Brain pericyte (primary cell): ENCODE measurements at regions not wholly inside any gene's neighbourhood (a gene's known extent, or its start where the extent isn't known, plus 50 kb on each side); places are given as distances from the start of the nearest gene placed in this dataset.

ENCODE experiments used
- DNase-seq: peaks from one replicate; pipeline ENCODE4 v3.0.0-alpha.2; 2012; ENCODE audit warnings: low read depth, low spot score

- no peak for DNase-seq
These were observed 1108.1 kb downstream of the TSN start for GRCh38 chr2:122863532-122863931.

GRCh38 chr2:122864728-122865127, 1109.3 kb downstream of the TSN start:
- DNase-seq, result no peak

GRCh38 chr2:122866095-122866494, 1110.6 kb downstream of the TSN start:
- no peak for DNase-seq

- no peak for DNase-seq
These were observed 1112.5 kb downstream of the TSN start for GRCh38 chr2:122867941-122868340.

- no peak for DNase-seq
These were observed 1113.3 kb downstream of the TSN start for GRCh38 chr2:122868646-122869275.

DNA sequence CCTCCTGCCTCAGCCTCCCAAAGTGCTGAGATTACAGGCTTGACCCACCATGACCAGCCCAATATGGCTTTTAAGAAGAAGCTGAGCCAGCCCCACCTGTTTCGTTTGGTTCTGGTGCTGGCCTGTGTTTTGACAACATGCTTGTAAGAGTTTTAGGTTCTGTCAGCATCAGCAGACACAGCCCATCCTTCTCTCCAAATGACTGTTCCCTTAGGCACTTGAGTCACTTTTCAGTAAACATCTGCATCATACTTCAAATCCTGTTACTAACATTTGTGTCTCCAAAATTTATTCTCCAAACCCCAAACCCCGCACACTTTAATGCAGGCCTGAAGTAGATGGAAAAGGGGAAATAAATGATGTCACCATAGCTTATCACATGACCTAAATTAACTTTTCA, 1118.5 kb downstream of the TSN start:
- no peak for DNase-seq

- no peak for DNase-seq
These were observed 1119.8 kb downstream of the TSN start for GRCh38 chr2:122875091-122875865.

DNA sequence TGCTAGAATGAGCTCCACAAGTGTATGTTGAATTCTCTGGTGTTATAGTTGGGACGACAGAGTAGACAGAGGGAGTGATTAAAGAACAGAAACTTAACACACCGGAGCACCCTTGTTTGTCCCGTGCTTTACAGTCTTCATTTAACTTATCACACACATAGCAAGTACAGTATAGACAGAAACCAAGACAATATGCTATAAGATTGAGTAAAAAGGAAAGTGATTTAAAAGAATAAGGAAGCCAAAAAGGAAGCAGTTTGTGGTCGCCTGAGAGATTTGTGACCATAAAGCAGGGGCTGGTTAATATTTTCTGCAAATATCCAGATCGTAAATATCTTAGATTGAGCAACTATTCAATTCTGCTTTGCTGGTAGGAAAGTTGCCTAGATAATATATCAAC, 1128.4 kb downstream of the TSN start:
- DNase-seq, result no peak

- no peak for DNase-seq
These were observed 1129.4 kb downstream of the TSN start for GRCh38 chr2:122884889-122885288.

GRCh38 chr2:122885436-122885835, 1130.0 kb downstream of the TSN start:
- no peak for DNase-seq

DNA sequence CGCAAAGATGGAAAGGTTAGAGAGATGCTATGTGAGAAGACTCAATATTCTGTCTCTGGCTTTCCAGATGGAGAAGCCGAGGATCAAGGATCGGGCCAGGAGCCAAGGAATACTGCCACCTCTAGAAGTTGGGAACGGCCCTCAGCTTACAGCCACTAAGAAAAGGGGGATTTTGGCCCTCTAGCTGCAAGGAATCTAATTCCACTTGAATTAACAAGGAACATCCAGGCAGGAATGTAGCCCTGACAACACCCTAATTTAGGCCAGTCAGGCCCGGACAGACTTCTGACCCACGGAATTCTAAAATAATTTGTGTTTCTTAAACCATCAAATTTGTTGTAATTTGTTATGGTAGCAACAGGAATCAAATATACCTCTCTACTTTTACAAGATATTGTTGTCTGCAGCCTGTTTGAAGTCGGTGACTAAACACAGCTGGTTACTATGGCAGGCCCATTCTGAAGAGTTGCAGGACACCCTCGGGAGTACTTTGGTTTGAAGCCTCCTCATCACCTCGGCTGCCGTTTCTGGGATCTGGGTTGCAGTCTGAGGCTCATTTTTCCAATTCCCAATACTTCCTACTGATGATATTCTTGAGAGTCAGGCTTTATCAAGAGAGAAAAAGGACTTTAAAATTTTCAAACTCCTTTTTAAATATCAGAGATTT, 1131.2 kb downstream of the TSN start:
- DNase-seq, result no peak

DNA sequence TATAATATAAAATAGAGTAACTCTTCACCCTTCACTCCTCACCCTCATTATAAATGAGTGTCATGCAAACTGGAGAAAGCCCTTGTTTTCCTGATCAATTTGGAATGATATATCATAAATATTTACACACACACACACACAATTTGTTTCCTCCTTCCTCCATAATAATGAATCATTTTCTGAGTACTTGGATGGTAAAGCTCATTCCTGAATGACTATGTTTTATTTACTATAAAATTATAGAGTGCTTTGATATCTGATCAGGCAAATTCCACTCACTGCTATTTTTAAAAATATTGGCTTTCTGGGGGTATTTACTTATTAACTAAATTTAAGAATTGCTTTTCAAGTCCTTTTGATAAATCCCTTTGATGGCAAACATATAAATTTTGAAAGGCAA, 1125.5 kb upstream of the CNTNAP5 start:
- no peak for DNase-seq

DNA sequence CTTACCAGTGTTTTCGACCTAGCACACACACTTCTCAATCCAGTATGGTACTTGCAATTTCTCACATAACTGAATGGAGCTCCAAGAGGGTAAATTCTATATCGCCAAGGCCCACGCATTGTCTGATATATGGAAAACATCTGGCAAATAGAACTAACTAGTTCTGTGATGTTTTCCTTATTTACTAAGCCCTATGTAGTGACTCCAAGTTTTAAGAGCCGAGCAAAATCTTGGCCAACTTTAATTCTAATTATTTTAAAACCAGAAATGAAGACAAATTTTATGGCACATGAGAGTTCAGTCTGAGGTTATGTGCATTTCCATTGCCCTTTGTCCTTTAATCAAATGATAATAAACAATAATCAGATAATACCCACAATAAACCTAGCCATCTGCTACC, 1119.7 kb upstream of the CNTNAP5 start:
- DNase-seq, result no peak

DNA sequence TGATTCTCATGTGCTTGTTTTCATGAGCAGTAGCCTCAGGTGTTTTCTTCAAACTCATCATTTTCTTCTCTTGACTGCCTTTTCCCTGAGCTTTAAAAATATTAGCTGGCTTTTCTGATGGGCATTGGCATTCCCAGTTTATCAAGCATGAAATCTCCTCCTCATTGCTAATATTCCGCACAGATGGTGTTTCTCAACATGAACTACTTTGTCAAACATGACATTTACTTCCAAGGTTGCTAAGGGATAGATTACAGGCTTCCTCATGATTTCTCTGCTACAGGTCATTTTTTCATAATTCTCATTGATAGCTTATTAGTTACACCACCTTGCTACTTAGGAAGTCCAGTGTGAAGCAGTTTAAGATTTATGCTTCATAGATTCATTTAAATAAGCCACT, 1116.9 kb upstream of the CNTNAP5 start:
- DNase-seq, result no peak

- no peak for DNase-seq
These were observed 1097.9 kb upstream of the CNTNAP5 start for GRCh38 chr2:122927197-122927596.

- no peak for DNase-seq
These were observed 1097.2 kb upstream of the CNTNAP5 start for GRCh38 chr2:122927710-122928557.

DNA sequence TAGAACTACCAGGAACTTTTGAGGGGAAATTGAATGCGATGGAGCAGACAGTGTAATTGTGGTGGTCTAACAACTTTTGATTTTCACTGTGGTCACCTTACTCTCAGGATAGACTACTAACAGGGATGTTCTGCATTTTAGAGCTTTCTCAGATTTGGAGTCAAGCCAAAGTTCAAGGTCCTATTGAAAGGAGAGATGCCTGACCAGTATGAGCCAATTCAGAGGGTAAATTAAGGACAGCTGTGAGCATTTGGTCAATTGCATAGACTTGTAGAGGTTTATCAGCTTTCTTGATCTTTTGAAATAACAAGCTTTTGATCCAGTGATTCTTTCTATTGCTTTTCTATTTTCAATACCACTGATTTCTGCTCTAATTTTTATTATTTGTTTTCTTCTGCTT, 1095.7 kb upstream of the CNTNAP5 start:
- no peak for DNase-seq

GRCh38 chr2:122935506-122935905, 1089.6 kb upstream of the CNTNAP5 start:
- DNase-seq, result no peak

- DNase-seq, result no peak
These were observed 1085.3 kb upstream of the CNTNAP5 start for GRCh38 chr2:122939796-122940195.

DNA sequence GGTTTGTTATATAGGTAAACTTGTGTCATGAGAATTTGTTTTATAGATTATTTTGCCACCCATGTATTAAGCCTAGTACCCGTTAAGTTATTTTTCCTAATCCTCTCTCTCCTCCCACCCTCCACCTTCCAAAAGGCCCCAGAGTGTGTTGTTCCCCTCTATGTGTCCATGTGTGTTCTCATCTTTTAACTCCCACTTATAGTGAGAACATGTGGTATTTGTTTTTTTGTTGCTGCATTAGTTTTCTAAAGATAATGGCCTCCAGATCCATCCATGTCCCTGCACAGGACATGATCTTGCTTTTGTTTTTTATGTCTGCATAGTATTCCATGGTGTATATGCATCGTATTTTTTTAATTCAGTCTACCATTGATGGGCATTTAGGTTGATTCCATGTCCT, 1075.6 kb upstream of the CNTNAP5 start:
- no peak for DNase-seq

GRCh38 chr2:122955776-122956175, 1069.3 kb upstream of the CNTNAP5 start:
- no peak for DNase-seq
